ENCODE measurements at regions not wholly inside any gene's neighbourhood (a gene's known extent, or its start where the extent isn't known, plus 50 kb on each side); places are given as distances from the start of the nearest gene placed in this dataset.
"Not testable (repeated sequence)": the region's sequence is repeated elsewhere in the genome, so short reads cannot be mapped to it uniquely, and the experiment has no call there.

DNA sequence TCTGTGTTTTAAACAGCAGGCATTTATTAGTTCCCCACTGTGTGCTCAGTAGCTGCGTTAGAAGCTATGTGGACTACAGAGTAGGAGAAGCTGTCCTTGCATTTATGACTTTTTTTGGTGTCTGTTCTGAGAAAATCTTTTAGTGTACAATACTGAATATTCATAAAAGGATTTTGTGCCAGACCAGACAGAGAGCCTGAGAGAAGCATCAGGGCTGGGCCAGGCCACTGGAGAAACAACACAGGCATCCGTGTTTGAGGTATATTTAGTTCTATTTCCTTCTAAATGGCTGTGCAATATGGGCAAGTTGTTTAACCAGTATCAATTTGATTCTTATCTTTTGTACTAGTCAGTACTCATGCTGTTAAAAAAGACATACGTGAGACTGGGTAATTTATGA, 182.8 kb downstream of the SH2D4B start:
- TF ChIP-seq, protein P1, sequence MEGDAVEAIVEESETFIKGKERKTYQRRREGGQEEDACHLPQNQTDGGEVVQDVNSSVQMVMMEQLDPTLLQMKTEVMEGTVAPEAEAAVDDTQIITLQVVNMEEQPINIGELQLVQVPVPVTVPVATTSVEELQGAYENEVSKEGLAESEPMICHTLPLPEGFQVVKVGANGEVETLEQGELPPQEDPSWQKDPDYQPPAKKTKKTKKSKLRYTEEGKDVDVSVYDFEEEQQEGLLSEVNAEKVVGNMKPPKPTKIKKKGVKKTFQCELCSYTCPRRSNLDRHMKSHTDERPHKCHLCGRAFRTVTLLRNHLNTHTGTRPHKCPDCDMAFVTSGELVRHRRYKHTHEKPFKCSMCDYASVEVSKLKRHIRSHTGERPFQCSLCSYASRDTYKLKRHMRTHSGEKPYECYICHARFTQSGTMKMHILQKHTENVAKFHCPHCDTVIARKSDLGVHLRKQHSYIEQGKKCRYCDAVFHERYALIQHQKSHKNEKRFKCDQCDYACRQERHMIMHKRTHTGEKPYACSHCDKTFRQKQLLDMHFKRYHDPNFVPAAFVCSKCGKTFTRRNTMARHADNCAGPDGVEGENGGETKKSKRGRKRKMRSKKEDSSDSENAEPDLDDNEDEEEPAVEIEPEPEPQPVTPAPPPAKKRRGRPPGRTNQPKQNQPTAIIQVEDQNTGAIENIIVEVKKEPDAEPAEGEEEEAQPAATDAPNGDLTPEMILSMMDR (IDR thresholded peaks at IDR 0.05; ENCODE audit: insufficient read depth, low read length), result no peak
- no peak overlapping the region for H3K4me3 ChIP-seq (ENCODE audit: low read depth, low read length)
- DNase-seq (ENCODE audit: low read depth), result no peak

GRCh38 chr10:80728354-80728753, 190.7 kb downstream of the SH2D4B start:
- H3K4me3 ChIP-seq (ENCODE audit: low read depth, low read length); DNase-seq (ENCODE audit: low read depth): not testable (repeated sequence)

DNA sequence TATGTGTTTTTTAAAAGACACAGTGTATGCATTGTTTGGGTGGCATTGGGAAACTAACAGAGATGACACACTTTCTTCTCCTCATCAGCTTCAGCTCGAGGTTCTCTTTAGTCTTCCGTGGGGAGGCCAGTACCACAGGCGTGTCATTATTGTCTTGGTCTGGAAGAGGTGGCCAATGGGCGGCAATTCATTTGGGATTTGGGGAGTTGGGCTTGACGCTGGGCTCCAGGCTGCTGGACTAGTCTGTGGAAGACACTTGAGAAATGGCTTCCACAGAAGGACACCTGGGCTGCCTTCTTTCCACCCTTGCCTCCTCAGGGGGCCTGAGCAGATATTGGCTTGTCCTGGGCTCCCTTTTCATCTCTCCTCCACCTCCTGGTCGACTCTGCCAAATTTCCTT, 192.2 kb downstream of the SH2D4B start:
- DNase-seq (ENCODE audit: low read depth), result no peak
- no peak overlapping the region for H3K4me3 ChIP-seq (ENCODE audit: low read depth, low read length)
- TF ChIP-seq, protein P1 (IDR thresholded peaks at IDR 0.05; ENCODE audit: insufficient read depth, low read length), result no peak

GRCh38 chr10:80730522-80730921, 192.8 kb downstream of the SH2D4B start:
- H3K4me3 ChIP-seq (ENCODE audit: low read depth, low read length), result no peak overlapping the region
- TF ChIP-seq, protein P1 (IDR thresholded peaks at IDR 0.05; ENCODE audit: insufficient read depth, low read length), result no peak

GRCh38 chr10:80734589-80734988, 196.9 kb downstream of the SH2D4B start:
- no peak overlapping the region for H3K4me3 ChIP-seq (ENCODE audit: low read depth, low read length)
- no peak for DNase-seq (ENCODE audit: low read depth)
- TF ChIP-seq, protein P1 (IDR thresholded peaks at IDR 0.05; ENCODE audit: insufficient read depth, low read length), result no peak

More at GRCh38 chr10:80730522-80730921, 192.8 kb downstream of the SH2D4B start:
- no peak for DNase-seq (ENCODE audit: low read depth)

DNA sequence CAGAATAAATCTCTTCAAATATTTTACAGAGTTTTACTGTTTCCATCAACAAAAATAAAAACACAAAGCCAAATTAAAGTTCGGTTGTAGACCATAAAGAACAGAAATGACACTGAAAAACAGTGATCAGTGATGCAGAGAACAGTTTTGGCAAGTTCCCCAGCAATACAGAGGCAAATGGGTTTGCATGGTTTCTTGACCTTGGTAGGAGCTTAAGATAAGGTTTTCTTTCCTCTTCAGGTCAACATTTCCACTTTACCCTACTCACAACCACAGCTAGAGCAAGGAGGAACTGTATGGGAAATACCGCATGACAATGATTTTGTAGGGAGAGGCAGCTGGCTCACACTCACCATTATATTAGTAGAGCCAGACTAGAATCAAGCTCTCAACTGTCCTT, 199.5 kb downstream of the SH2D4B start:
- TF ChIP-seq, protein P1 (IDR thresholded peaks at IDR 0.05; ENCODE audit: insufficient read depth, low read length), result no peak
- DNase-seq (ENCODE audit: low read depth), result no peak
- H3K4me3 ChIP-seq (ENCODE audit: low read depth, low read length), result no peak overlapping the region

GRCh38 chr10:80739328-80739727, 201.6 kb downstream of the SH2D4B start:
- H3K4me3 ChIP-seq (ENCODE audit: low read depth, low read length), result no peak overlapping the region
- TF ChIP-seq, protein P1 (IDR thresholded peaks at IDR 0.05; ENCODE audit: insufficient read depth, low read length), result no peak
- DNase-seq (ENCODE audit: low read depth), result no peak
